KBM-7 (cell line): ENCODE measurements at regions not wholly inside any gene's neighbourhood (a gene's known extent, or its start where the extent isn't known, plus 50 kb on each side); places are given as distances from the start of the nearest gene placed in this dataset.

ENCODE experiments used
- DNase-seq: peaks from one replicate; pipeline ENCODE4 v3.0.0-alpha.2; 2015
- in situ Hi-C: fragments of 300-500 bp; cut with MboI; formaldehyde crosslinking; loops from 2 replicates; pipeline ENCODE4 v1.14.3; 2020; ENCODE audit warnings: low sequenced_read_pairs, low pct_unique_long_range_greater_than_20kb, mixed read lengths

DNA sequence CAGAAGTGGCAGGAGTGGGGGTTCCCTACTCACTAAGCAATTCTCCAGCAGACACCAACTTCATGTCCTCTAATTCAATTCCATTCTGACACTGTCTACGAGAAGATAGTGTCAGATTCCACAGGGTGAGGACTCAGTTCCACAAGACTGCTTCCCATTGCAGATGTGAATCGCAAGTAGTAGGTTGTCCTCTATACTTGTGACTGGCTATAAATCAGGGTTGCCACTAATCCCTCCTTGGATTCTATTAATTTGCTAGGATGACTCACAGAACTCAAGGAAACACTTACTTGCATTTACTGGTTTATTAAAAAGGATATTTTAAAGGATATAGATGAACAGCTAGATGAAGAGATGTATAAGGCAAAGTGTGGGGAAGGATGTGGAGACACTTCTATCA, 184.1 kb upstream of the ACVR2A start:
- in situ Hi-C loops, result no loop called here
- DNase-seq, result no peak

DNA sequence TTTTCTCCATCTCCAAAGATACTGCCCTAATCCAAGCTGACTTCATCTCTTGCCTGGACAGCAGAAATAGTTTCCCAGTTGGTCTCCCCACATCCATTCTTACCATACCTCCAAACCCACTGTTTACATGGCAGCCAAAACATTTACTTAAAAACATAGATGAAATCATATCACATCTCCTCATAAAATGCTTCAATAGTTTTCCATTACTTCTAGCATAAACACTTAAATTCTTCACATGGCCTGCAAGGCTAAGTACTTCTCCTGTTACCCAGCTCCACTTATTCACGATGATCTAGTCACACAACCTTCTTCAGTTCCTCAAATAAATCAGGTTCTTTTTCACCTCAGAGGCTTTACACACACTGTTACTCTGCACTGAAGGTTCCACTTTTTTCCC, 185.8 kb upstream of the ACVR2A start:
- in situ Hi-C loops, result no loop called here
- no peak for DNase-seq

DNA sequence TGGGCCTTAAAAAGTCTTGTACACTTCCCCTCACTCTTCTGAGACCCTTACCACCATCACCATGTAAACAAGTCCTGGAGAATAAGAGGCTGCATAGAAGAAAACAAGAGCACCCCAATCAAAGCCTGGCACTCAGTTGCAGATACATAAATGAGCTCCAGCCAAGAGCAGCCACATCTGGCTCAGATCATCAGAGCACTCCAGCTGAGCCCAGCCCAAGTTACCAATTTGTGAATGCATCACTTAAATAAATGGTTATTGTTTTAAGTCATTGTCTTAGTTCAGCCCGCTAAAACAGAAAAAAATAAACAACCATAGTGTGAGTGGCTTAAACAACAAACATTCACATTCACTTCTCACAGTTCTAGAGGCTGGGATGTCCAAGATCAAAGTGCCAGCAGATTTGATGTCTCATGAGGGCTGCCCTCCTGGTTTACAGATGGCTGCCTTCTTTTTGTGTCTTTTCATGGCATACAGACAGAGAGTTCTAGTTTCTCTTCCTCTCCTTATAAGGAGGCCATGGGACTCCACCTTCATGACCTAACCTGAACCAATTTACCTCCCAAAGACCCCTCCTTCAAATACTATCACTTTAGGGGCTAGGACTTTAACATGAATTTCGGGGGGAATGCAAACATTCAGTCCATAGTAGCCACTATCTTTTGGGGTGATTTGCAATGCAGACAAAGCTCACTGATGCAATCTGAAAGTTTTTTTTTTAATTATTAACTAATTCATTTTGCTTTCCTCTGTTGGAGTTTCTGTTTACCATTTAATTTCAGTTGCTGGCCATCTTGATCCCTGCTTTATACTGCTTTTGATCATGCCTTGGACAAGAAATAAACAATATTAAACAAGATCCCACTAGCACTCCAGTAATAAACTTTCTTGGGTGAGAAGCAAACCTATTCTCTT, 187.5 kb upstream of the ACVR2A start:
- no peak for DNase-seq
- in situ Hi-C loops, result no loop called here

DNA sequence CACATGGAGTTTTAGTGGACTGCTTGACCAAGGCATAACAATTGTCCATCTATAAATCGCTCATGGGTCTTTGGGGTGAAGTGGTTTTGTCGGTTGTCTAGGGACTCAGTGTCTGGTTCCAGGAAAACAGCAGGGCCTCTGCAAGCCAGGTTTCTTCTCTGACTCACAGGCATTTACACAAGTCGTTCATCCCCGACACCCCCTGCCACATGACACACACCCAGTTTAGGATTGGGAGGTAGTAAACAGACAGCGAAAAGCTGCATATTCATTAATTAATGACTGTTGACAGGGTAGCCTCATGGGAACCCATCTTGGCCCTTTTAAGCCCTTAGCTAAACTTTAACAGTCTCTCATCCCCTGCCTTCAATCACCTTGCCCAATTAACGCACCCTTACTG, 194.8 kb upstream of the ACVR2A start:
- no peak for DNase-seq
- in situ Hi-C loops, result no loop called here

DNA sequence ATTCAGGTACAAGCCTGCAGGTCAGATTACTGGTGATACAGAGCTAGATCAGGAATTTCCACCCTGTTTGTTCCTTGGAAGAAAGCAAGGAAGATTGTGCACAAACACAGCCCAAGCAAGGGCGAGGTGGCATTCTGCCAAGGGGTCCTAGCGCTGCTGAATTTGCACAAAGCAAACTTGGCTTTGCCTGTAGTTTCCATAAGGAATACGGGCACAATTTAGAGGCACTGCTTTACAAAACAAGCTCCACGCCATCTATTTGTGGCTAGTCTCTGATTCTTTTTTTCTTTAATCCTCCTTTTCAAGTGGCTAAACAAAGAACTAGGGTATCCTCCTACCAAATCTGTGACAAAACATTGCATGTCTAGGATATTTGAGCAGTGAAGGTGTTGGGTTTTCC, 195.5 kb upstream of the ACVR2A start:
- in situ Hi-C loops, result no loop called here
- DNase-seq, result no peak

DNA sequence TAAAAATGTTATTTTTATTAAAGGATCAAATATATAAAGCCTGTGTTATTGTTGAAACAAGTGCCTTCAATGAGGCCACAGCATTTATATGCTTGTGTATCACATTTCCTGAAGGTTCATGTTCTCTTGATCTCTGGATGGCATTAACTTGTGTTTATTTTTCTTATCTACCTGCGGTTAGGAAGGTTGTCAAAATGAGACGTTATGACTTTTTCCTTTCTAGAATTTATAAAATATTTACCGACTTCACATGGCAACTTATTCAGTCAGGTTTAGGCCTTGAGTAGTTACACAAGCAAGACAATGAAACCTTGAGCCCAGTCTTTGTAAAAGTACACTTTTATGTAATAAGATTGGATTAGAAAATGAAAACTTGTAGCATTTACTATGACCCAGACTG, 196.4 kb upstream of the ACVR2A start:
- in situ Hi-C loops, result no loop called here
- no peak for DNase-seq

DNA sequence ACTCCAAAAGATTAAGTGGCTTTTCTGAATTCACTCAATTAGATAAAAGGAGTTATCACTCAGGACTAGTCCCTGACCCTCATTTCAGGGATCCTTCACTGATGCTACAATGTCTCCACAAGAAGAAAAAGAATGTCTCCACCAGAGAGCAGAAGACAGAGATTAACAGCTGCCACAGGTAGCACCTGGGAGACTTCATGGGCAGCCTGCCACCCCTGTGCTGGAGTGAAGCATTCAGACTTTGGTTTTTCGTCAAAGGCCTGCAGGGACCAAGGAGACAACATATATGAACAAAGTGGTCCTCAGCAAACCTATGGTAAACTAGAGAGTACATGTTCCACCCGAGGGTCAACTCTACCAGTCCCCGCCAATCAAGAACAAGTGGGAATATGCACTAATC, 197.0 kb upstream of the ACVR2A start:
- DNase-seq, result no peak
- in situ Hi-C loops, result no loop called here

DNA sequence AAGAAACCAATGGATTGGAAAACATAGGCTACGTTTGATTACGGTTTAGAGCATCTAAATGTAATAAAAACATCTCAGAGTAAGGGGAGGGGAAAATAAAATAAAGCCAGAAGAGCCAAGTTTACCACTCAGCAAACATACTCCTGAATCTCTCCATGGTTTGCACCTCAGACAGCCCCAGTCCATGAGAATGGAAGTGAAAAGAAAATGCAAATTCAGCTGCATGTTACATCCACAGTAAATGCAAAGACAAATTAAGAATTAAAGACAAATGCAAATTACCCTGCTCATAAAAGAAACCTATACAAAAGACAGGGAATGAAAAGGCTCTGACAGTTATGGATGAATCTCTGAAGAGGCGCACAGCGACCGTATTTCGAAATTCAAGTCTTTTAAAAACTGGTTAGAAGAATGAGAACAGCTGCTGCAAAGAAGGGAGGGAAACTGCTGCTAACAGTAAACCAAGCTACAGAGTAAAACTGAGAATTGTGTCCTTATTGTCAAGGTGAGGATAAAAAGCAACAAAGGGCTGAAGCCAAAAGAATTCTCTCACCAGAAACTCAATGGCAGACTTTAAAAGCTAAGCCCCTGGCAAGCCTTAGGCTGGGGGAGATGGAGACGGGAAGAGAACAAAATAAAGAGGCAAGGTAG, 197.9 kb upstream of the ACVR2A start:
- no peak for DNase-seq
- in situ Hi-C loops, result no loop called here

DNA sequence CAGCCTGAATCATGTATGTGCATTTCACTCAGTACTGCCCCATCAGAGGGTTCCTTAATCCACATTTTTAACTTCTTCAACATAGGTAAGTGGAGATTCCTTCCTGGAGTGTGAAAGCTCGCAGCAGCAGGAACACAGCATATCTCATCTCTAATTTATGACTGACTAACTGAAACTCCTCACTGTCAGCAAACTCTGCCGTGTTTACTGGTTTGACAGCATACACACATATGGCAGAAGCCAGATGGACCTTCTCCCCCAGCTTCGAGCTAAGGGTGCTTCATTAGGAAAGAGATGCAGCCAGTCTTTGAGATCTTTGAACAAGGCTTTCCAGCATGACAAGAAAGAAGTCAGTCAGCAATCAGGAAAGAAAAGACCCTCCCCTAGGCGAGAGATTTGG, 200.3 kb upstream of the ACVR2A start:
- in situ Hi-C loops, result no loop called here

DNA sequence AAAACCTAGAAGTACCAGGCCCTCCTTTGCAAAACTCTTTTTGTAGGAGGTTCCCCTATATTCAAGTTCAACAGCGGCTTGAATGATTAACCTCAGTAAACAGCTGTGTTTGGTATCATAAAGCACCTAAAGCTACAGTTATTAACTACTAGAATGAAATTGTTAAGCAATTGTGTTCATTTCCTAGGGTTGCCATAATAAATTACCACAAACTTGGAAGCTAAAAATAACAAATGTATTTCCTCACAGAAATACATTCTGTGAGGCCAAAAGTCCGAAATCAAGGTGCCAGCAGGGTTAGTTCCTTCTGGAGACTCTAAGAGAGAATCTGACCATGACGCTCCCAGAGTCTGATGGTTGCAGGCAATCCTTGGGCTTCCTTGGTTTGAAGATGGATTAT, 202.1 kb upstream of the ACVR2A start:
- no peak for DNase-seq
- in situ Hi-C loops, result no loop called here

More for the DNA sequence above, 200.3 kb upstream of the ACVR2A start:
- DNase-seq, result no peak

DNA sequence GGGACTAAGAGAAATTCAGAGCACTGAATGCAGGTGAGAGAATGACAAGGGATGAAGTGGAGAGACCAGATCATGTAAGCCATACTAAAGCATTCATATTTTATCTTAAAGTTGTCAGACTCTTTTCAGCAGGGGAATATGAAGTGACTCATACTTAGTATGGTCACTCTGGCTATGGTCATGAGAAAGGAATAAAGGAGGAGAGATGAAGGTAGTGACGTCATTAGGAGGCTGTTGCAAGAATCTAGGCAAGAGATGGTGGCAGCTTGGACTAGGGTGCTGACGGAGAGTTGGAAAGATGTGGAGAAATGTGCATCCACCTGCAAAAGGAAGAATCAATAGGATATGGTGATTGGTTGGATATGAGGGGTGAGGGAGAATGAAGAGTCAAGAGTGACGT, 203.2 kb upstream of the ACVR2A start:
- in situ Hi-C loops, result no loop called here
- no peak for DNase-seq

DNA sequence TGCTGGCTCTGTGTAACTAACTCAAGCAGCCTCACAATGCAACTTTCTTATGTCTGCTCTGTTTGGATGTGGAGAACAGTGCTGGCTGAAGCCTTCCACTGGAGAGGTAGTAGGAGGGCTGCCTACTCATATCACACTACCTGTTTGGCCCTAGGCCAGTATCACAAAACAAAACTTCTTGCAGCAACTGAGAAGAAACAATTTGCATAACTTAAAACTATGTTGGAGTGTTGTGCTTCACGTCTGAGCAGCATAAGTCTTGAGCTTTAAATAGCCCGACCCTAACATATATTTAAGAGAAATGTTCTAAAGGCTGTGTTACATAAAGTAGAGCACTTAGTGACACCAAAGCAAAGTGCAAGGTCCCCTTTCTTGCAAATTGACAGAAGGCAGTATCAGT, 204.9 kb upstream of the ACVR2A start:
- no peak for DNase-seq
- in situ Hi-C loops, result no loop called here

DNA sequence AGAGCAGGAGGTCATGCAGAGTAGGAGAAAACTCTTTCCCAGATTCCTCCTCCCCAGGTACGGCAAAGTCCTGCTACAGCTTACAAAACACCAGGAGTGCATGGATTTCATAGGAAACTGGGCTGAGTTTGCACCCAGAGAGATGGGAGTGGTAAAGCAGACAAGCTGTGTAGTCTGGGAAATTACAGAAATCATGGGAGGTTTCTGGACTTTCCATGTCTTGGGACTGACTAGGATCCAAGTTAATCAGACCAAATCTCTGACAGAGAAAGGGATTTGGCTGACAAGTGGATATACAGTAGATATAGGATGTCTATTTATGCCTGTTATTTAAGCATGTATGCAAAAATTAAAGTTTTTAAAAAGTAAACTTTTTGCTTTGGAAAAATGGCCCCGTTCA, 205.4 kb upstream of the ACVR2A start:
- no peak for DNase-seq
- in situ Hi-C loops, result no loop called here

DNA sequence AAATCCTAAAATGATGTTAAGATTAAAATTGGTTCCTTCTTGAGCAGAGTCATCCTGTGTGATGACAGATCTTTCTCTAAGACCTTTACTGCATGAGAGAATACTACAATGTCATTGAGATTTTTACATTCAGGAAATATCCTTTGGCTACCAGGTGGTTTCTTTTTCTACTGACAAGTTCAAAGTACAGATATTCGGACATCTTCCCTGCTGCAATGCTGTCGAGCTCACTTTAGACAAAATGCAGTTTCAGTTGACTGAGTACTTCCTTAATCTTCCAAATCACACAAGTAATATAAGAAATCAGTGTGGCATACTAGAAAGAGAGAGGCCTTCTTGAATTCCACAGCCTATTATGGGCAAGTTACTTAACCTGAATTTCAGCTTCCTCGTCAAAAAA, 207.9 kb upstream of the ACVR2A start:
- in situ Hi-C loops, result no loop called here
- no peak for DNase-seq

DNA sequence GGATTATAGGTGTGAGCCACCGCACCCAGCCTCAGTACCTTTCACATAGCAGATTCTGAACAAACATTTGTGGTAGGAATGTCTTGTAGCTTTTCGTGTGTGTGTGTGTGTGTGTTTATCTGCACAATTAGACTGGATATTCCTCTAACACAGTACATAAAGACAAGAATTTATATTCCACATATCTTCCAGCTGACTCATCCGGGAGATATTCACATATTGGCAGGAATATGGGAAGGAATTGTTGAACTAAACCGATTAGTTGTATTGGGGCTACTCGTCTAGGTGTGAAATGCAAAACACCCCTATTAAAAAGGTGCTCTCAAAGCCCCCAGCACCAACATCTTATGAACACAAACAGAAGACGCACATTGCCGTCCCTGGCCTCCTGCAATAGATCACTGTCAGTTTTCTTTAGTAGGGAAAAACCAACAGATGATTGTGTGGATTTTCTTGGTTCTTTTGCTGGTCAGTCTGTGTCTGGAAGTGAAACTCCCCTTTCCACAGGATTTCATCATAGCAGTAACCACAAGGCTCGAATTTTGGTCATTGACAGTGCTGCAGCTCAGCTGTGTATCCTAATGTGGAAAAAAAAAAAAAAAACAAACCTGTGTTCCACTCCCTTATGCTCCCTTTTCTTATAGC, 208.5 kb upstream of the ACVR2A start:
- no peak for DNase-seq
- in situ Hi-C loops, result no loop called here

DNA sequence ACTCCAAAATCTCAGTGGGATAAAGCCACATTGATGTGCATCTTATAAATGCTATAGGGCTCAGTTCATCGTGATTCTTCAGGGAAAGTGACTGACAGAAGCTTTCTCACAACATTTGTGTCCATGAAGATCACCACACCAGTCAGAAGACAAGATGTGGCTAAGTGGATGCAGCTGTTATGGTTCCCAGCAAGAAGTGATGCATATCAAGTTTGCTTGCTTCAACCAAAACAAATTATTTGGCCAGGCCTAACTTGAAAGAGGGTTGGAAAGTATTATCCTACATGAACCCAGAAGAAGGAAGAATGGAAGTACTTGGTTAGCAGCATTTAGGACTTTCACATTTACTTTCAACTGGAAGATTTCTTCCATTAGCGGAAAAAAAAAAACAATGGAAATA, 210.0 kb upstream of the ACVR2A start:
- no peak for DNase-seq
- in situ Hi-C loops, result no loop called here

DNA sequence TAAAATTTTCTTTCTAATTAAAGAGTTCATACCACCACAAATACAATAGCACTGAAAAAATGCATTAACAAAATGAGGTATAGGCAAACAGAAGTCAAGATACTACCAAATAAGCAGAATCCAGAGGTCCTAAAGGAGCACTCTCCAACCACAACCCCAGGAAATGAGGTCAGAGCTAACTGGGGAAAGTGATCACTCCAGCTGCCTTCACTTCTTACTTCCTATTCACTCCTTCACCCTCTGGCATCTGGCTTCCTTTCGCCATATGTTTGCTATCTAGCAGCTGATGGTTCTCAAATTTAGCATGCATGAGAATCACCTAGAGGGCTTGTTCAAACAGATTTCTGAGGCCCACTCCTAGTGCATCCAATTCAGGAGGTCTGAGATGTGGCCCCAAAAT, 212.6 kb upstream of the ACVR2A start:
- DNase-seq, result no peak
- in situ Hi-C loops, result no loop called here

DNA sequence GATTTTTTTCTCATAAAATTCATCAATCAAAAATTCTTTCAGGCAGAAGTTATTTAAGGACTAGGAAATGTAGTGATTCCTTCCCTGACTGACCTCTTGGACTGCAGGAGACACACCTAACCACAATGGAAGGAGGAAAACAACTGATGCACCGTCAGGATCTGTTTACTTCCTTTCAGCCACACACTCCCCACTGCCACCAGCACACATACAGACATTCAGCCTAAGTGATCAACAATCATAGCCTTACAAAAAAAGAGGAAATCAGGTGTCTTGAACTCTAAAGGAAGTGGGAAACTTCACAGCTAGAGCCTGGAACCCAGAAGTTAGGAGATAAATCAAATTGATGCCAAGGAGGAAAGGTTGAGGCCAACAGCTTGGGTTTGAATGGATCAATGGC, 213.5 kb upstream of the ACVR2A start:
- in situ Hi-C loops, result no loop called here
- no peak for DNase-seq

DNA sequence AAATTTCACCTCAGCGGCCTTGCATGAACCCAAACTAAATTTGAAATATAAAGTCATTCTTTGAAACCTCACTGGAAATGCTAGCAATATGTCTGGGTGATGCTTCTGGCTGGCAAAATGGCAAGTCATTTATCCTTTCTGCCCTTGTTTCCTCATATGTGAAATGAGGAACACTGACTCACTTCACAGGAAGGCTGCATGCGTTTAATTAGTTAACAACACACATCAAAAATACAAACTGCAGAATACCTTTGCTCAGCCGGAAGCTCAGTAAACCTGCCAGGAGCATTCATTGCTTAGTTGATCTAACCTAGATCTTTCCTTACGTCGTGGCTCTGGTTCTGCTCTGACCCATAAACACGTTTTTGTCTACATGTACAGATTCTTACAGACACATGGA, 214.2 kb upstream of the ACVR2A start:
- in situ Hi-C loops, result no loop called here
- peak; percentile 2 for DNase-seq

DNA sequence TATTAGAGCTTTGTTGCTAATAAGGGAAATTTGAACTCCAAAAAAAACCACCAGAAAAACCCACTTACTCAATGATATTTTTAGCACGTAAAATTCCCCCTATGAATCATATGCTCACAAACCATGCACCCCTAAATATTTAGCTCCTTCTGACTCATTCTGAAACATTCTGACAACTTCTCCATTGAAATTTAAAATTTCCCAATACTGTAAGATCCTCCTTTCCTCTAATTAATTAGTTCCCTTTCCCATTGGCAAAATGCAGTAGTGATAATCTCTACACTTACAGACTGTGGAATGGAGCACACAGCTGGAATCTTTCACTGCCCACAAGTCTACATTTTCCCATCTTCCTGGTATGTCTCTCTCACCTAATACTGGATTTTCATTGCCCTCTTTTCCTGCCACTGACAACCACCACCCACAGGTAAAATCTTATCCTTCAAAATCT, 215.8 kb upstream of the ACVR2A start:
- DNase-seq, result no peak

More for the DNA sequence above, 215.8 kb upstream of the ACVR2A start:
- in situ Hi-C loops, result no loop called here
